ENCODE measurements at regions not wholly inside any gene's neighbourhood (a gene's known extent, or its start where the extent isn't known, plus 50 kb on each side); places are given as distances from the start of the nearest gene placed in this dataset.
"Not testable (repeated sequence)": the region's sequence is repeated elsewhere in the genome, so short reads cannot be mapped to it uniquely, and the experiment has no call there.

- no peak for TF ChIP-seq NR2F2 (IDR thresholded peaks at IDR 0.05)
- no peak for TF ChIP-seq JUND (IDR thresholded peaks at IDR 0.05)
- TF ChIP-seq TAF1 (conservative IDR thresholded peaks at IDR 0.05): no peak
These were observed 99.1 kb downstream of the CAPZA3 start (continued) for GRCh38 chr12:18837025-18837424.

GRCh38 chr12:18837505-18837904, 99.6 kb downstream of the CAPZA3 start:
- no peak for DNase-seq (ENCODE audit: low spot score)
- Histone ChIP-seq H3K27ac (ENCODE audit: low read depth in 1 of 2, low read length in 2 of 2) (no peak overlapping the region), H3K4me1 (ENCODE audit: control insufficient read depth in 4 of 4, insufficient read depth in 4 of 4, low read length in 3 of 4) (no peaks in the 10 kb centered on the region), H3K9ac (ENCODE audit: low read depth in 1 of 2, low read length in 2 of 2) (no peak overlapping the region), H3K4me3 (ENCODE audit: low read depth in 1 of 3, low read length in 3 of 3) (no peak overlapping the region), H3K27me3 (ENCODE audit: control insufficient read depth in 4 of 4, insufficient read depth in 4 of 4, low read length in 3 of 4) (no peaks in the 10 kb centered on the region), H3K9me3 (ENCODE audit: control insufficient read depth in 4 of 4, low read length in 3 of 4) (no peaks in the 10 kb centered on the region), H3K36me3 (ENCODE audit: control insufficient read depth in 4 of 4, insufficient read depth in 3 of 4, low read depth in 1 of 4, low read length in 3 of 4) (no peaks in the 10 kb centered on the region)
- TF ChIP-seq JUND (IDR thresholded peaks at IDR 0.05) (no peak), NR2F2 (IDR thresholded peaks at IDR 0.05) (no peak), FOXA1 (IDR thresholded peaks at IDR 0.05) (no peak)
- 79% methylated on average over 2 of the region's 2 CpGs for WGBS

GRCh38 chr12:18840997-18841396, 103.1 kb downstream of the CAPZA3 start:
- not testable (repeated sequence) for H3K4me3 ChIP-seq (ENCODE audit: low read depth in 1 of 3, low read length in 3 of 3); H3K27me3 ChIP-seq (ENCODE audit: control insufficient read depth in 4 of 4, insufficient read depth in 4 of 4, low read length in 3 of 4); DNase-seq (ENCODE audit: low spot score); H3K9ac ChIP-seq (ENCODE audit: low read depth in 1 of 2, low read length in 2 of 2); H3K4me1 ChIP-seq (ENCODE audit: control insufficient read depth in 4 of 4, insufficient read depth in 4 of 4, low read length in 3 of 4); H3K36me3 ChIP-seq (ENCODE audit: control insufficient read depth in 4 of 4, insufficient read depth in 3 of 4, low read depth in 1 of 4, low read length in 3 of 4); H3K9me3 ChIP-seq (ENCODE audit: control insufficient read depth in 4 of 4, low read length in 3 of 4); H3K27ac ChIP-seq (ENCODE audit: low read depth in 1 of 2, low read length in 2 of 2)
- WGBS: 82% methylated on average over 4 of the region's 4 CpGs

DNA sequence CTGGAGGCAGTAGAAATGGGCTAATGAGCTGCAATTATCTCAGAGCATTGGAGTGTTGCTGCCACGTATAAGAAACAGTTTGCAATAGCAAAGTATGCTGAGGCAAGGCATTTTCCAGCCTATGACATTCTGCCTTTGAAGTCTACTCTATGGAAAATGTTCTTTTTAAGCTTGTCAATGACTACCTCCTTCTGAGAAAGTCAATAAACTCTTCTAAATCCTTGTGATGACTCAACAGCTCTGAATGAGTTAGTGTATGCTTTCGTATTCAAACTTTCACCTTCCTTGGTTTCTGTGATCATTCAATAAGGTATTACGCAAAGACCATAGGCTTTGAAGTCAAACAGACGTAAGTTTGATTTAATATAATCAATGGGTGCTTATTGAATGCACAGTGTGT, 111.2 kb downstream of the CAPZA3 start:
- DNase-seq (ENCODE audit: low spot score): no peak
- no peaks in the 10 kb centered on the region for H3K36me3 ChIP-seq (ENCODE audit: control insufficient read depth in 4 of 4, insufficient read depth in 3 of 4, low read depth in 1 of 4, low read length in 3 of 4)
- H3K9me3 ChIP-seq (ENCODE audit: control insufficient read depth in 4 of 4, low read length in 3 of 4): no peaks in the 10 kb centered on the region
- H3K4me1 ChIP-seq (ENCODE audit: control insufficient read depth in 4 of 4, insufficient read depth in 4 of 4, low read length in 3 of 4): no peaks in the 10 kb centered on the region
- H3K27me3 ChIP-seq (ENCODE audit: control insufficient read depth in 4 of 4, insufficient read depth in 4 of 4, low read length in 3 of 4): no peaks in the 10 kb centered on the region
- H3K27ac ChIP-seq (ENCODE audit: low read depth in 1 of 2, low read length in 2 of 2): no peak overlapping the region
- no peak overlapping the region for H3K9ac ChIP-seq (ENCODE audit: low read depth in 1 of 2, low read length in 2 of 2)
- TF ChIP-seq TAF1 (conservative IDR thresholded peaks at IDR 0.05): no peak
- no peak for TF ChIP-seq EGR1 (IDR thresholded peaks at IDR 0.05; ENCODE audit: low read depth in 2 of 2)
- TF ChIP-seq HNF4A (conservative IDR thresholded peaks at IDR 0.05): no peak
- no peak for TF ChIP-seq FOXA1 (IDR thresholded peaks at IDR 0.05)
- no peak for TF ChIP-seq FOXA2 (IDR thresholded peaks at IDR 0.05)
- no peak for TF ChIP-seq YY1 (IDR thresholded peaks at IDR 0.05)
- 86% methylated on average over 4 of the region's 4 CpGs for WGBS
- no peak overlapping the region for H3K4me3 ChIP-seq (ENCODE audit: low read depth in 1 of 3, low read length in 3 of 3)

DNA sequence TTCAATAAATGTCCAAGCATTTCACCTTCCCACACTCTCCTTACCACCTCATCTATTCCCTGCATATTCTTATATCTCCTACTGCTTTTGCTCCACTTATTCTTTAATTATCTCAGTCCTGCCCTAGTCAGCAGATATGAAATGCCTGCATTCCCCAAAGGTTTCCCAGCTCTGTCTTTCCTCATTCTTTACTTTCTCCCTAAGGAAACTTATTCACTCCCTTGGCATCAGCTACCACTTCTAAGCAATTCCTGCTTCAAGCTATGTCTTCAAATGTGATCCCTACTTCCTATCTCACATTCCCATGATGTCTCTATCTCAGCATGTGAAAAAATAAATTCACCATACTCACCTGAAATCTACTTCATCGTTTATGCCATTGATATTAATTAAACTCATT, 111.8 kb downstream of the CAPZA3 start:
- Histone ChIP-seq H3K9me3 (ENCODE audit: control insufficient read depth in 4 of 4, low read length in 3 of 4) (no peaks in the 10 kb centered on the region), H3K27ac (ENCODE audit: low read depth in 1 of 2, low read length in 2 of 2) (no peak overlapping the region), H3K4me1 (ENCODE audit: control insufficient read depth in 4 of 4, insufficient read depth in 4 of 4, low read length in 3 of 4) (no peaks in the 10 kb centered on the region), H3K4me3 (ENCODE audit: low read depth in 1 of 3, low read length in 3 of 3) (no peak overlapping the region), H3K27me3 (ENCODE audit: control insufficient read depth in 4 of 4, insufficient read depth in 4 of 4, low read length in 3 of 4) (no peaks in the 10 kb centered on the region), H3K36me3 (ENCODE audit: control insufficient read depth in 4 of 4, insufficient read depth in 3 of 4, low read depth in 1 of 4, low read length in 3 of 4) (no peaks in the 10 kb centered on the region), H3K9ac (ENCODE audit: low read depth in 1 of 2, low read length in 2 of 2) (no peak overlapping the region)
- 87% methylated on average over 1 of the region's 1 CpG for WGBS
- TF ChIP-seq ZBTB33 (IDR thresholded peaks at IDR 0.05) (no peak), NR2F2 (IDR thresholded peaks at IDR 0.05) (no peak), GABPA (IDR thresholded peaks at IDR 0.05 in 1 of 2, conservative IDR thresholded peaks at IDR 0.05 in 1 of 2) (no peak), RAD21 (IDR thresholded peaks at IDR 0.05) (no peak), EGR1 (IDR thresholded peaks at IDR 0.05; ENCODE audit: low read depth in 2 of 2) (no peak), CTCF (IDR thresholded peaks at IDR 0.05; ENCODE audit: low read depth, low read length, missing input control) (no peak), FOXA2 (IDR thresholded peaks at IDR 0.05) (no peak), REST (IDR thresholded peaks at IDR 0.05) (no peak), YY1 (IDR thresholded peaks at IDR 0.05) (no peak)
- TF ChIP-seq, protein P1, sequence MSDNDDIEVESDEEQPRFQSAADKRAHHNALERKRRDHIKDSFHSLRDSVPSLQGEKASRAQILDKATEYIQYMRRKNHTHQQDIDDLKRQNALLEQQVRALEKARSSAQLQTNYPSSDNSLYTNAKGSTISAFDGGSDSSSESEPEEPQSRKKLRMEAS (IDR thresholded peaks at IDR 0.05): no peak
- no peak for DNase-seq (ENCODE audit: low spot score)

All from liver (tissue), 8 donors.